Cardiac fibroblast (primary cell): ENCODE measurements at regions not wholly inside any gene's neighbourhood (a gene's known extent, or its start where the extent isn't known, plus 50 kb on each side); places are given as distances from the start of the nearest gene placed in this dataset.

Experiments
- DNase-seq, 2 donors: peaks; one replicate each; pipeline versions ENCODE4 v3.0.0 to v3.0.0-alpha.2; 2010; ENCODE audit warnings: low read depth in 2 of 2
- H3K4me3 ChIP-seq, 2 donors: replicated peaks in 1 of 2; 1 replicate in 1 of 2; 2 replicates in 1 of 2; pipeline ENCODE4 v1.5.1; 2011; ENCODE audit warnings: low read depth in 2 of 2, low read length in 2 of 2, mild to moderate bottlenecking in 2 of 2, moderate library complexity in 1 of 2
- TF ChIP-seq, protein P1 (sequence below): IDR thresholded peaks from one replicate; pipeline ENCODE4 v1.5.1; 2011; ENCODE audit warnings: low read depth, mild to moderate bottlenecking, low read length, inconsistent platforms

DNA sequence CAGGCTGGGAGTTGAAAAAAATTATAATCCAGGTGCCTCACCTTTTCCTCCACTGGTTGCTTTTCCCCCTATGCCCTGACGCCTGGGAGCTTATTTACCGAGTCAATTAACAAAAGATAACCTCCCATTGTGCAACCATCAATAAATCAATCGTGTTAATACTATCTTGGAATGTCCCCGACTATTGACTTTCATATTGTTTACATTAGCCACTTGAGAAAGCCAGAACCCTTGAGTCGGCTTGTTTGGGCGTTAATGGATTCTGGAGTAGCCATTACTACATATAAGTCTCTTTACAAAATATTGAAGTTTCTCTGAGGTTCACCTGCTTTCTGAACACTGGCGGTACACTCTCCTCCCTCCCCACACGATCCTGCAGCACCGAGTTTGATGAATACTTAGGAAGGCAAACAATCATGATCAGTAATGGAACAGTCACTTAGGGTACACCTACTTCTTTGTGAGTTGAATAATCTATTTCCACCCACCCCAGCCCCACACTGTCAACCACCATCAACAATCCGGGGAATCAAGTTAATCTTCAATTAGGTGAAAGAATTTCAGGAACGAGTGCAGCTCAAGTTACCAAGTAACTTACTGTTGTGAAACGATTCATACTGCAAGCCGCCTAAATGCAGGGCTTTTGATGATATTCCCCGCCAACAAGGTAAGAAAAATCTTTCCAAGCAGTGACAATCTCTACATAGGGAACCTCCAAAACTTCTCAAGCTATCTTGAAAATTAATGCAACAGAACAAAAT is 159.3 kb upstream of the NR2F2 start:
- DNase-seq, result no peak
- TF ChIP-seq, protein P1, sequence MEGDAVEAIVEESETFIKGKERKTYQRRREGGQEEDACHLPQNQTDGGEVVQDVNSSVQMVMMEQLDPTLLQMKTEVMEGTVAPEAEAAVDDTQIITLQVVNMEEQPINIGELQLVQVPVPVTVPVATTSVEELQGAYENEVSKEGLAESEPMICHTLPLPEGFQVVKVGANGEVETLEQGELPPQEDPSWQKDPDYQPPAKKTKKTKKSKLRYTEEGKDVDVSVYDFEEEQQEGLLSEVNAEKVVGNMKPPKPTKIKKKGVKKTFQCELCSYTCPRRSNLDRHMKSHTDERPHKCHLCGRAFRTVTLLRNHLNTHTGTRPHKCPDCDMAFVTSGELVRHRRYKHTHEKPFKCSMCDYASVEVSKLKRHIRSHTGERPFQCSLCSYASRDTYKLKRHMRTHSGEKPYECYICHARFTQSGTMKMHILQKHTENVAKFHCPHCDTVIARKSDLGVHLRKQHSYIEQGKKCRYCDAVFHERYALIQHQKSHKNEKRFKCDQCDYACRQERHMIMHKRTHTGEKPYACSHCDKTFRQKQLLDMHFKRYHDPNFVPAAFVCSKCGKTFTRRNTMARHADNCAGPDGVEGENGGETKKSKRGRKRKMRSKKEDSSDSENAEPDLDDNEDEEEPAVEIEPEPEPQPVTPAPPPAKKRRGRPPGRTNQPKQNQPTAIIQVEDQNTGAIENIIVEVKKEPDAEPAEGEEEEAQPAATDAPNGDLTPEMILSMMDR, result no peak
- H3K4me3 ChIP-seq, result no peak overlapping the region

DNA sequence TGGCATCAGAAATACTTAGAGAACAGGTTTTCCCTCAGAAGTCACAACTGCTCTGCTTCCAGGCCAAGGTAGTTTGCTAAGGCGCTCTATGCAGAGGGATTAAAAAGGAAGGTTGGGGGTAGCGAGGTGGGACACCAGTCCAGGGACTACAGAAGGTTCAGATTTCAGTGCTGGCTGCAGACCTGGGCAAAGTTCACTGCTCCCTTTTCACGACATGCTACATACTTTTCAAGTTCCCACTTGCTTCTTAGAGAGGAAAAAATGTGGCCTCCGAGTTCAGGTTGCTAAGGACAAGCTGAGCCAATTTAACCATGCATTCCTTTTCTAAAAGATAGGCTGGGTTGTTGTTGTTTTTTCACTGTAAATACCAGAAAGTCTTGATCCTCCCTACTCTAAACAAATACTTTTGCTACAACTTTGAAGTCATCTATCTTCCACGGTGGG is 158.6 kb upstream of the NR2F2 start:
- DNase-seq, result no peak
- no peak overlapping the region for H3K4me3 ChIP-seq
- TF ChIP-seq, protein P1, result no peak

DNA sequence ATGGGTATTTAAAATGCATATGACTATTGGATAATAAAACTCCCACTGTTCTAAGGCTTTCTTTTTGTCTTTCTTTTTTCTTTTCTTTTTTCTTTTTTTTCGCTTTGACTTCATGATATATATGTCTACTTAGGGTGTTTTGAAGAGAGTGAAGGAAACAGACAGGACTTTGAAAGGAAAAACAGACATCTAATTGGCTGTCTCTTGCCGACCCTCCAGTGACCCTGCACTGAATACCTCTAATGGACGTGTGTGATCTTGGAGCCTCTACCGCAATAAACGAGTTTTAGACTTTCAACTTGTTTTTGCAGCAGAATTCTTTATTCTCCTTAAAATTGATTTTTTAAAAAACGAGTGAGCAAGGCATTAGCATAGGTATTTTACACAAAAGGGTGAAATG is 158.1 kb upstream of the NR2F2 start:
- DNase-seq, result no peak
- TF ChIP-seq, protein P1, result no peak
- H3K4me3 ChIP-seq, result no peak overlapping the region

DNA sequence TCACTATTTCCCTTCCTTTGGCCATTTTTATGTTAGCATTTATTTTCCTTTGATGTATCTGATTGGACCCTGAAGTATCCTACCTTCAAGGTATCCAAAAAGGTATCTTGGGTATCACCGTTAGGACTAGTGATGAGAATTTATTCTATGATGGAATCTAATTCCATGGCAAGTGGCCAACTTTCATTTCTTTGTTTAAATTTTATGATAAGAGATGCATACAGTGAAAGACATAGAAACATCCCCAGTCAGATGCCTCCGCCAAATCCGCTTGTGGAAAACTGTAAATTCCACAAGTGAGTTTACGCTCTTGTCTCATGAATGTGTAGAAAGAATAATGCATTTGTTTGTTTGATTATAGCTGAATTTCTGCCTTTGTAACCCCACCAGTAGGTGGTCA is 153.7 kb upstream of the NR2F2 start:
- no peak for DNase-seq
- no peak overlapping the region for H3K4me3 ChIP-seq
- TF ChIP-seq, protein P1, result no peak

DNA sequence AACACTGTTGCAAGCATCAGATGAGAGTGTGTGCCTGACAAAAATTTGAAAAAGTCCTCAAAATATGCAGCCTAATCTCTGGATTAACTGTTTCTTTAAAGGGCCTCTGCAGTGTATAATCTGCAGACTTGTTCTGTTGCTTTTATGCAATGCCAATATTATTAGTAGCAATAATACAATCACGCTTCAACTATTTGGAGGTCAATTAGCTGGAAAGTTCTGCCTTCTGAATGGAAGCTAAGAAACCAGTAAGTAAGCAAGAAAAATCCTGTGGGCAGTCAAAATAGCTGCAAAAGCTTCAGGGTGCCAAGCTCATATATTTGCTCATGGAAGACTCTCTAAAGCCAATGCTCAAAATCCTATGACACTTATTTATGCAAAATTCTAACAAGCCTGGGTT is 153.2 kb upstream of the NR2F2 start:
- H3K4me3 ChIP-seq, result no peak overlapping the region
- TF ChIP-seq, protein P1, result no peak
- no peak for DNase-seq

DNA sequence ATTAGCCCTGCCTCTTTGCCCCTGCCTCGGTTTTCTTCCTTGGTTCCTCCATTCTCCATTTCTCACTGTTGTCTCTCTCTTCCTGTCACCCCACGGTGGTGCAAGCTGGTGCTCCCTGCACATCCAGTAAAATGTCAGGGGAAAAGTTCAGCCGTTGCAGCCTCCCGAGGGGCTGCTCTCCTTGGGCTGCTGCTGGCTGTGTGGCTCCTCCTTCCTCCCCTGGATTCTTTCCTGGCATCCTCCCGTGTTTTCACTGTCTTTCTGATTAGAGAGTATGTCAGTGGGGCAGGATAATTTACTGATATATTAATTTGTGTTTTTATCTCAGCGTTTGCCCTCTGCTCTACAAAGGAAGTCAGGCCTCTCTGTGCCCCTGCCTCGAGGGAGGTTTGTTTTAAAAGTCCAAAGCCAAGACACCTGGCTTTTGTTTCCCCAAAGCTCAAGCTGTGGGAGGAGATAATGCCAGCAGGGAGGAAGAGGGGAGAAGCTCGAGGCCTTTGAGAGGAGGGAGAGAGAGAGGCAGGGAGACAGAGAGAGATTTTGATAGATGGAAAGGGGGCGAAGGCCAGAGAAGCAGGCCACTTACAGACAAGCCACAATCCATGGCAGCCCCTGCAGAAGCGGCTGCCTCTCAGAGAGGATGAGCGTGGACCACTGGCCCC is 150.3 kb upstream of the NR2F2 start:
- TF ChIP-seq, protein P1, result no peak
- H3K4me3 ChIP-seq, result no peak overlapping the region
- peak in 1 of 2 donors; percentile 9 for DNase-seq
